ENCODE measurements at regions not wholly inside any gene's neighbourhood (a gene's known extent, or its start where the extent isn't known, plus 50 kb on each side); places are given as distances from the start of the nearest gene placed in this dataset.
"Not testable (repeated sequence)": the region's sequence is repeated elsewhere in the genome, so short reads cannot be mapped to it uniquely, and the experiment has no call there.

DNA sequence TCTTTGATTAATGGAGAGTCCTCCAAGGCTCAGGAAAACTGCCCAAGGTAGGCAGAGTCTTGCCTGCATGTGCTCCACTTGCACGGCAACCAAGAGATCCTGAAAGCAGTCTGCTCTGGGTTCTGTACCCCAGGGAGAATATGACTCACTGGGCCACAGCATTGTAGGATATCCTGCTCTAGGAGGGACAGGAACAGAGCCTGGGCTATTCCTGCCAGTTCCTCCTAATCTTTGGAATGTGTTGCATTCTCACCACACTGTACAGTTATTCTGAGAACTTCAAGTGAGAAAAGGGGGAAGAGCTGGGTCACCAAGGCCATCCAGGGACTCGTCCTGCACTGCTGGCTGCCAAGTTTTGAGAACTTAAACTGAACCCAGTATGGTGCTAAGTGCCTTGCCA lies 278.5 kb downstream of the MATN1 start:
- Histone ChIP-seq H3K9me3 (replicated peaks; ENCODE audit: control insufficient read depth, low read depth, low read length) (no peaks in the 10 kb centered on the region), H3K27me3 (ENCODE audit: control insufficient read depth, insufficient read depth, low read length) (peaks cover 5% of the 10 kb centered on the region), H3K4me1 (ENCODE audit: control insufficient read depth, insufficient read depth, low read length) (peaks cover 3% of the 10 kb centered on the region), H3K36me3 (ENCODE audit: control insufficient read depth, insufficient read depth, low read length) (no peaks in the 10 kb centered on the region), H3K4me3 (ENCODE audit: low read length) (no peak overlapping the region), H3K27ac (ENCODE audit: low read length) (no peak overlapping the region)
- no peak for DNase-seq
- 67% methylated on average over 1 of the region's 2 CpGs for WGBS (ENCODE audit: insufficient coverage)

DNA sequence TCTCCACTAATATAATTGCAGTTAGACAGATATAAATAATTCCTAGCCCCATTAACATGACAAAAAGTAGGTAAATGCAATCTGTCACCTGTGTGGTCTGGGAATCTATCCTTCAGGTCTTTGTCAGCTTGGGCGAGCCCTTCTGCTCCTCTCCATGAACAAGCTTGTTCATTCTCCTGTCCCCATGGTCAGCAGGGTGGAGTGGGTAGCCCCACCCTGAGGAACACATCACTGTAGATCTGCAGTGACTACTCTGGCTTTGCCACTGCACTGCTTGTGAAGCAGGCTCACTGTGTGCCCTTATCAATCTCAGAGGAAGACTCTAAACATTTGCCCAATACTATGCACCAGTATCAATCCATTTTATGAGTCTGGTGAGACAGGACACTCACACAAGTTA lies 279.0 kb downstream of the MATN1 start:
- Histone ChIP-seq H3K27ac (ENCODE audit: low read length) (no peak overlapping the region), H3K4me1 (ENCODE audit: control insufficient read depth, insufficient read depth, low read length) (peaks cover 3% of the 10 kb centered on the region), H3K27me3 (ENCODE audit: control insufficient read depth, insufficient read depth, low read length) (peaks cover 5% of the 10 kb centered on the region), H3K4me3 (ENCODE audit: low read length) (no peak overlapping the region), H3K9me3 (replicated peaks; ENCODE audit: control insufficient read depth, low read depth, low read length) (no peaks in the 10 kb centered on the region), H3K36me3 (ENCODE audit: control insufficient read depth, insufficient read depth, low read length) (no peaks in the 10 kb centered on the region)
- no peak for DNase-seq
- WGBS (ENCODE audit: insufficient coverage), result 63% methylated on average over 1 of the region's 1 CpG

DNA sequence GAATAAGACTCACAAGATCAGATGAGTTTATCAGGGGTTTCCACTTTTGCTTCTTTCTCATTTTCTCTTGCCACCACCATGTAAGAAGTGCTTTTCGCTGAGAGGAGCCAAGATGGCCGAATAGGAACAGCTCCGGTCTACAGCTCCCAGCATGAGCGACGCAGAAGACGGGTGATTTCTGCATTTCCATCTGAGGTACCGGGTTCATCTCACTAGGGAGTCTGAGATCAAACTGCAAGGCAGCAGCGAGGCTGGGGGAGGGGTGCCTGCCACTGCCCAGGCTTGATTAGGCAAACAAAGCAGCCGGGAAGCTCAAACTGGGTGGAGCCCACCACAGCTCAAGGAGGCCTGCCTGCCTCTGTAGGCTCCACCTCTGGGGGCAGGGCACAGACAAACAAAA lies 285.1 kb downstream of the MATN1 start:
- not testable (repeated sequence) for H3K36me3 ChIP-seq (ENCODE audit: control insufficient read depth, insufficient read depth, low read length); H3K27ac ChIP-seq (ENCODE audit: low read length); H3K9me3 ChIP-seq (replicated peaks; ENCODE audit: control insufficient read depth, low read depth, low read length); H3K4me3 ChIP-seq (ENCODE audit: low read length); H3K27me3 ChIP-seq (ENCODE audit: control insufficient read depth, insufficient read depth, low read length); DNase-seq; H3K4me1 ChIP-seq (ENCODE audit: control insufficient read depth, insufficient read depth, low read length)
- WGBS (ENCODE audit: insufficient coverage), result 92% methylated on average over 6 of the region's 9 CpGs

DNA sequence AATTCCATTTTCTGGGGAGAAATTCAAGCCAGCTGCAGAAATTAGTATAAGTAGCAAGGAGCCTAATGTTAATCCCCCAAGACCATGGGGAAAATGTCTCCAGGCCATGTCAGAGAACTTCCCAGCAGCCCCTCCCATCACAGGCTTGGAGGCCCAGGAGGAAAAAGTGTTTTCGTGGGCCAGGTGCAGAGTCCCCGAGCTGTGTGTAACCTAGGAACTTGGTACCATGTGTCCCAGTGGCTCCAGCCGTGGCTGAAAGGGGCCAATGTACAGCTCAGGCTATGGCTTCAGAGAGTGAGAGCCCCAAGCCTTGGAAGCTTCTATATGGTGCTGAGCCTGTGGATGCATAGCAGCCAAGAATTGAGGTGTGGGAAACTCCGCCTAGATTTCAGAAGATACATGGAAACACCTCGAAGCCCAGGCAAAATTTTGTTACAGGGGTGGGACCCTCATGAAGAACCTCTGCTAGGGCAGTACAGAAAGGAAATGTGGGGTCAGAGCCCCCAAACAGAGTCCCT lies 286.3 kb downstream of the MATN1 start:
- H3K4me3 ChIP-seq (ENCODE audit: low read length), result no peak overlapping the region
- no peak overlapping the region for H3K27ac ChIP-seq (ENCODE audit: low read length)
- no peak for DNase-seq
- H3K9me3 ChIP-seq (replicated peaks; ENCODE audit: control insufficient read depth, low read depth, low read length), result no peaks in the 10 kb centered on the region
- no peaks in the 10 kb centered on the region for H3K36me3 ChIP-seq (ENCODE audit: control insufficient read depth, insufficient read depth, low read length)
- no peaks in the 10 kb centered on the region for H3K27me3 ChIP-seq (ENCODE audit: control insufficient read depth, insufficient read depth, low read length)
- WGBS (ENCODE audit: insufficient coverage), result 74% methylated on average over 5 of the region's 5 CpGs
- H3K4me1 ChIP-seq (ENCODE audit: control insufficient read depth, insufficient read depth, low read length), result no peaks in the 10 kb centered on the region

DNA sequence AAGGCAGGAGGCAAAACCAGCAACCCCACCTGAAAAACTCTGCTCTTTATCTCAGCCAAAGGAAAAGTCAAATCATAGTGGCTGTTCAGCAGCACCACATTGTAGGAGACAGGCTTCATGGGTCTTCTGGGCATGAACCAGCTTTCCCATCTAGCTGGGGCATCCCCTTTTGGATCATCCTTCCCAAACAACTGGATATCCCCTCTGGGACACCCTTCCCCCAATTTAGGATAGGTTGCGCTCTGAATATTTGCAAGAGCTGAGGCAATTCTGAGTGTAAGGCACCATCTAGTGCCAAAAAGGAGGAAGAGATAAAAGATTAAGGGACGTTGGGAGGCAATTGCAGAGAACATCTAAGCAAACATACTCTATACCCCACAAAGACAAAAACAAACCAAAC lies 295.8 kb downstream of the MATN1 start:
- WGBS (ENCODE audit: insufficient coverage), result no CpG with 5 or more reads among the region's 2 CpGs

DNA sequence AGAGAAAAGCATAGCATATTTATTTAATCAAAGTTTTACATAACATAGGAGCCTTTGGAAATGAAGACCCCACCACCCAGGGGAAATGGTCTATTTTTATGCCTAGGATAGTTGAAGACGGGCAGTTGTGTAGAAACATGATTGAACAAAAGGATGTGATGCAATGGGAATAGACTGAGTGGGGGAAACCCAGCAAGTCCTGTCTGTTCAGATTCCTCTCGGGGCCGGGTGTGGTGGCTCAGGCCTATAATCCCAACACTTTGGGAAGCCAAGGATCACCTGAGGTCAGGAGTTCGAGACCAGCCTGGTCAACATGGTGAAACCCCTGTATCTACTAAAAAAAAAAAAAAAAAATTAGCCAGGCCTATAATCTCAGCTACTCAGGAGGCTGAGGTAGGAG lies 298.3 kb downstream of the MATN1 start:
- peaks cover 5% of the 10 kb centered on the region for H3K9me3 ChIP-seq (replicated peaks; ENCODE audit: control insufficient read depth, low read depth, low read length)
- no peaks in the 10 kb centered on the region for H3K36me3 ChIP-seq (ENCODE audit: control insufficient read depth, insufficient read depth, low read length)
- H3K27me3 ChIP-seq (ENCODE audit: control insufficient read depth, insufficient read depth, low read length), result peaks cover 3% of the 10 kb centered on the region
- H3K4me1 ChIP-seq (ENCODE audit: control insufficient read depth, insufficient read depth, low read length), result no peaks in the 10 kb centered on the region
- 78% methylated on average over 3 of the region's 4 CpGs for WGBS (ENCODE audit: insufficient coverage)
- H3K4me3 ChIP-seq (ENCODE audit: low read length), result no peak overlapping the region
- H3K27ac ChIP-seq (ENCODE audit: low read length), result no peak overlapping the region
- DNase-seq, result no peak

More for the DNA sequence above, 295.8 kb downstream of the MATN1 start:
- Histone ChIP-seq H3K36me3 (ENCODE audit: control insufficient read depth, insufficient read depth, low read length) (no peaks in the 10 kb centered on the region), H3K9me3 (replicated peaks; ENCODE audit: control insufficient read depth, low read depth, low read length) (peaks cover 5% of the 10 kb centered on the region), H3K4me3 (ENCODE audit: low read length) (no peak overlapping the region), H3K4me1 (ENCODE audit: control insufficient read depth, insufficient read depth, low read length) (no peaks in the 10 kb centered on the region), H3K27me3 (ENCODE audit: control insufficient read depth, insufficient read depth, low read length) (no peaks in the 10 kb centered on the region), H3K27ac (ENCODE audit: low read length) (no peak overlapping the region)
- DNase-seq, result no peak

DNA sequence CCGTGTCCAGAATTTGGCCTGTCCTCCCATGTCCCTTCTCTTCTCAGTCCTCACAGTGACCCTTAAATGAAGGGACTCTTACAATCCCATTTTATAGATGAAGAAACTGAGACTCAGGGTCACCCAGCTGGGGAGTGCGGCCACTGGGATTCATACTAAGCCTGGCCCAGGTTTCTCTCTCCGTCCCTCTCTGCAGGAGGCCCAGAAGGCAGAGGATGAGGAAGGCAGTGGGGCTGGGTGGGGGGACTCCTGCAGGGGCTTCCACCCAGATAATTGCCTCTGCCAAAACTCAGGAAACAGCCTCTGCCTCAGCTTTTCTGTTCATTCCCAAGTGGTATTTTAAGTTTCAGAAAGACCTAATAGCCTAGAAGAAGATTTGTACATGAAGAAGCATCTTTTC lies 299.8 kb downstream of the MATN1 start:
- WGBS (ENCODE audit: insufficient coverage), result 60% methylated on average over 3 of the region's 3 CpGs
- Histone ChIP-seq H3K4me3 (ENCODE audit: low read length) (no peak overlapping the region), H3K4me1 (ENCODE audit: control insufficient read depth, insufficient read depth, low read length) (no peaks in the 10 kb centered on the region), H3K9me3 (replicated peaks; ENCODE audit: control insufficient read depth, low read depth, low read length) (peaks cover 4% of the 10 kb centered on the region), H3K36me3 (ENCODE audit: control insufficient read depth, insufficient read depth, low read length) (no peaks in the 10 kb centered on the region), H3K27me3 (ENCODE audit: control insufficient read depth, insufficient read depth, low read length) (peaks cover 5% of the 10 kb centered on the region), H3K27ac (ENCODE audit: low read length) (no peak overlapping the region)
- no peak for DNase-seq

DNA sequence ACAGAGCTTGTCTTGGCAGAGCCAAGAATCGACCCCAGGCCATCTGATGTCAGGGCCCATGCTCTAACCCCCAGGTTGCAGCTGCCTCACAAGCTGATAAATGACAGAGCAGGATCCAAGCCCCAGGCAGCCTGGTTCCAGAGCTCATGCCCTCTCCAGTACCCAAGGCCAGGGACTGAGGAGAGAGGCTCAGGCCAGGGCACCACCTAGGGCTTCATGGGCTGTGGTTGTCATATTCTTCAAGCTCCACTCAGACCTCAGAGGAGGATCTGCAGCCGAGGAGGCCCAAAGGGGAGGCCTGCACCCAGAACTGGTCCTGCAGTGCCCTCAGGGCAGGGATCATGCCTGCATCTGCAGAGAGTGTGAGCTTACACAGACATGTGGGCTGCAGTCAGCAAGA lies 301.1 kb downstream of the MATN1 start:
- Histone ChIP-seq H3K4me1 (ENCODE audit: control insufficient read depth, insufficient read depth, low read length) (no peaks in the 10 kb centered on the region), H3K4me3 (ENCODE audit: low read length) (no peak overlapping the region), H3K36me3 (ENCODE audit: control insufficient read depth, insufficient read depth, low read length) (no peaks in the 10 kb centered on the region), H3K27me3 (ENCODE audit: control insufficient read depth, insufficient read depth, low read length) (peaks cover 5% of the 10 kb centered on the region), H3K27ac (ENCODE audit: low read length) (no peak overlapping the region), H3K9me3 (replicated peaks; ENCODE audit: control insufficient read depth, low read depth, low read length) (no peaks in the 10 kb centered on the region)
- DNase-seq, result no peak
- 72% methylated on average over 2 of the region's 2 CpGs for WGBS (ENCODE audit: insufficient coverage)

DNA sequence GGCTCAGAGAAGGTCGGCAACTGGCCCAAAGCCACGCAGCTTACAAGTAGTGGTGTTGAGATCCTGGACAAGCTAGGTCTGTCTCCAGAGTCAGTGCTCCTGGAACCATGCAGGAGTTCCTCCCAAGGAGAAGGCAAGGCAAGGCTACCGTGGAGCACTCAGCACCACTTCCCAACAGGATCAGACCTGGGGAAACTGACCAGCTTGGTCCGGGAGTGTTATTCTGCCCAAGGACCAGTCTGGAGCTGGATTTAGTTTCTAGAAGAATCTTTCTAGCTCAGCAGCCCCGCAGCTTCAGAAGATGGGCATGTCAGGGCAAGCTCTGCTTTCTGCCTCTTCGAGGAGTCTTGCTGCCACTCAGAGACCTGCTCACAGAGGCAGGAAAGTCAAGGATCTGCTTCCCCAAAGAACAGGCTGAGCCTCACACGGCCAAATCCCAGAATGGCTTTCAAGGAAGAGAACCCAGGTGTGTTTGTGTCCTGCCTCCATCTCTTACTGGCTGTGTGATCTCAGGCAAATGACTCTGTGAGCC lies 302.8 kb downstream of the MATN1 start:
- Histone ChIP-seq H3K9me3 (replicated peaks; ENCODE audit: control insufficient read depth, low read depth, low read length) (no peaks in the 10 kb centered on the region), H3K36me3 (ENCODE audit: control insufficient read depth, insufficient read depth, low read length) (no peaks in the 10 kb centered on the region), H3K27me3 (ENCODE audit: control insufficient read depth, insufficient read depth, low read length) (peaks cover 5% of the 10 kb centered on the region), H3K4me1 (ENCODE audit: control insufficient read depth, insufficient read depth, low read length) (no peaks in the 10 kb centered on the region), H3K4me3 (ENCODE audit: low read length) (no peak overlapping the region), H3K27ac (ENCODE audit: low read length) (no peak overlapping the region)
- WGBS (ENCODE audit: insufficient coverage), result 59% methylated on average over 5 of the region's 7 CpGs
- no peak for DNase-seq

DNA sequence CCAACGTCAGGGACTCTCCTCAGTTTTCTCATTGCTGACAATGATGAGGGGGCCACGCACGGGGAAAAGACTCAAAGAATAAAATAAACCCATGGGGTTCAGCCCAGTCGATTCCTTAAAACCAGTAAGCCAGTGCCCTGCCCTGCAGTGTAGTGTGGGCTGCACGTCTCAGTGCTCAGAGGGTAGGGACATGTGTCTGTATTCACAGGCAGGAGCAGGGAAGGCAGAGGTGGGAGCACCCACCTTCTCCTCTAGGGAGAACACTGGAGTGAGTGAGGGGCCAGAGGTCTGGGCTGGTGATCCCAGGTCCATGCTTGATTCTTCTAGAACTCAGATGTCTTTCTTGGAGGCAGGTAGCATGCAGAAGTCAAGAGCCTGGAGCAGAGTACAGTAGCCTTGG lies 303.6 kb downstream of the MATN1 start:
- DNase-seq, result no peak
- H3K27me3 ChIP-seq (ENCODE audit: control insufficient read depth, insufficient read depth, low read length), result peaks cover 5% of the 10 kb centered on the region
- H3K9me3 ChIP-seq (replicated peaks; ENCODE audit: control insufficient read depth, low read depth, low read length), result no peaks in the 10 kb centered on the region
- H3K4me1 ChIP-seq (ENCODE audit: control insufficient read depth, insufficient read depth, low read length), result no peaks in the 10 kb centered on the region
- no peaks in the 10 kb centered on the region for H3K36me3 ChIP-seq (ENCODE audit: control insufficient read depth, insufficient read depth, low read length)
- 56% methylated on average over 5 of the region's 5 CpGs for WGBS (ENCODE audit: insufficient coverage)
- H3K27ac ChIP-seq (ENCODE audit: low read length), result no peak overlapping the region
- no peak overlapping the region for H3K4me3 ChIP-seq (ENCODE audit: low read length)
